HUES6 (cell line): ENCODE measurements at regions not wholly inside any gene's neighbourhood (a gene's known extent, or its start where the extent isn't known, plus 50 kb on each side); places are given as distances from the start of the nearest gene placed in this dataset.

Experiments
- H3K27ac ChIP-seq: 2 replicates; pipeline ENCODE4 v1.7.0; 2013; ENCODE audit warnings: low read depth, mild to moderate bottlenecking, low read length, inconsistent platforms
- H3K27me3 ChIP-seq: 2 replicates; pipeline ENCODE4 v1.6.1; 2013; ENCODE audit warnings: low read length; ENCODE audit not compliant: control insufficient read depth, insufficient read depth
- H3K36me3 ChIP-seq: 2 replicates; pipeline ENCODE4 v1.6.1; 2013; ENCODE audit warnings: low read length; ENCODE audit not compliant: control insufficient read depth, insufficient read depth
- H3K4me1 ChIP-seq: 2 replicates; pipeline ENCODE4 v1.6.1; 2013; ENCODE audit warnings: low read length; ENCODE audit not compliant: control insufficient read depth, insufficient read depth
- H3K4me3 ChIP-seq: 2 replicates; pipeline ENCODE4 v1.5.1; 2013; ENCODE audit warnings: low read depth, low read length
- H3K9ac ChIP-seq: one replicate; pipeline ENCODE4 v1.6.1; 2013; ENCODE audit warnings: mild to moderate bottlenecking, low read length
- H3K9me3 ChIP-seq: 2 replicates; pipeline ENCODE4 v1.6.1; 2013; ENCODE audit warnings: low read depth, low read length; ENCODE audit not compliant: control insufficient read depth, insufficient read depth

DNA sequence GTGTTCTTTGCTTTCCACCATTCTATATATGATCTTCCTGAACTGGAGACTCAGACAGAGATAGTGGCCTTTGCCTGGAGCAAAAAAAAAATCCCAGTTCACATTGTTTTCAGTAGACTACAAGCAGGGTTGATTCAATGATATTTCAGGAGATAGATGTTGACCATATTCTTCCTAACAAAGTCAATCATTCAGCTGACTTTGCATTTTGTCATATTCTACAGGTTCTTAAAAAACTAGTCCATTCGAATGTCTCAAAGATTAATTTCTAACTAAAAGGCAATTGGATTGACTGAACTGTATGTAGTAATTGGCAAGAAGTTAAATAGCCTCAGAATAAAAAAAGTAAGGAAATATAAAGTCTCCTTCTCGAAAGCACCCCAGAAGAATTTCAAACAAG is 479.5 kb downstream of the NKX6-1 start:
- no peaks in the 10 kb centered on the region for H3K36me3 ChIP-seq
- no peaks in the 10 kb centered on the region for H3K27me3 ChIP-seq

GRCh38 chr4:84003046-84003445 is 467.1 kb downstream of the GPAT3 start:
- H3K27ac ChIP-seq: no peak overlapping the region
- H3K4me1 ChIP-seq: no peaks in the 10 kb centered on the region
- H3K27me3 ChIP-seq: no peaks in the 10 kb centered on the region
- no peaks in the 10 kb centered on the region for H3K36me3 ChIP-seq
- H3K9ac ChIP-seq: no peak overlapping the region
- H3K4me3 ChIP-seq: no peak overlapping the region
- no peaks in the 10 kb centered on the region for H3K9me3 ChIP-seq

More for the DNA sequence above, 479.5 kb downstream of the NKX6-1 start:
- Histone ChIP-seq H3K4me3 (no peak overlapping the region), H3K4me1 (no peaks in the 10 kb centered on the region), H3K27ac (no peak overlapping the region), H3K9ac (no peak overlapping the region), H3K9me3 (no peaks in the 10 kb centered on the region)

DNA sequence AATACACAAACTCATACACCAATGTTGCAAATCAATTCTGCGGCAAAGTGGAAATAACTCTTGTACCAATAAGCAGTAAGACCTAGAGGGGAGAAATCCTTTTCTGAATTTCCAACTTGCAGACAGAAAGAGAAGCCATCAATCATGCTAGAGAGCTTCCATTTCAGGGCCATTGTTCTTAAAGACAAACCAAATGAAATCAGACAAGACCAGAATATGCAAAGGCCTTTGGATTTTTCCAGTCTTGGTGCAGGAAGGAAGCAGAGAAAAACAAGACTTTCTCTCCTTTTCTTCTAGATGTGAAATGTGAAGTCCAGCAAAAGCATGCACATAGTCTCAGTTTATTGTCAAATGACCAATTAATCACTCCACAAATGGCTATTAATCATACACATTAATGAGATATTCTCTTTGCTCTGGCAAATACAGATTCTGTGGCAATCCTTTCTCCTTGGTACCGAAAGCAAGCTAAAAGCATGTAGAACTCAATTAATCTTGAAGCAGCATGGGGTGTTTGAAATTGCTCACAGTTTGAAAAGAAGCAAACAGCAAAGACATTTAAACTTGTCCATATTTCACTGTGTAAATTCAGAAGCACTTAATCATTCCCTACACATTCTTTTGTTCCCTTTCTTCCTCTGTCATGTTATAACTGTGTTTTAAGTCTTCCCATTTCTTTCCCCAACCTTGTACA is 466.1 kb downstream of the GPAT3 start:
- Histone ChIP-seq H3K27me3 (no peaks in the 10 kb centered on the region), H3K9ac (no peak overlapping the region), H3K4me1 (no peaks in the 10 kb centered on the region), H3K36me3 (no peaks in the 10 kb centered on the region), H3K27ac (no peak overlapping the region), H3K4me3 (no peak overlapping the region), H3K9me3 (no peaks in the 10 kb centered on the region)

DNA sequence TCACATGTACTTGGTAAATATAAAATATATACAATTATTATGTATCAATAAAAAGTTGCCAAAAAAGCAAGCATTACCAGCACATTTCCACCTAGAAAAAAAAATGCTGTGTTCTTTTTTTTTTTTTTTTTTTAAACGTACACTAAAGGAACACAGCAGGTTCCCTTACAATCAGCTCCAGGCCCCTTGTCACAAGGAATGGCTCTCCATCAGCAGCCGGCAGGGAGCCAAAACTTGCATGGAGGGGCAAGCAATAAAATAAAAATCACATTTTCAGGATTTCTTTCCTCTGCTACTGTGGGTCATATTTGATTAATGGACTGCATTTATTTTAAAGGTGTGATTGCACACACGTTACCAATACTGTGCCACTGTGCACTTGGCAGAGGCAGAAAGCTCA is 460.3 kb downstream of the GPAT3 start:
- H3K36me3 ChIP-seq: no peaks in the 10 kb centered on the region
- H3K9me3 ChIP-seq: no peaks in the 10 kb centered on the region
- H3K27me3 ChIP-seq: no peaks in the 10 kb centered on the region
- H3K4me1 ChIP-seq: peaks cover 9% of the 10 kb centered on the region
- H3K9ac ChIP-seq: no peak overlapping the region
- no peak overlapping the region for H3K27ac ChIP-seq
- no peak overlapping the region for H3K4me3 ChIP-seq

GRCh38 chr4:83993774-83994173 is 457.9 kb downstream of the GPAT3 start:
- H3K27ac ChIP-seq: no peak overlapping the region
- H3K9me3 ChIP-seq: peaks cover 10% of the 10 kb centered on the region
- no peak overlapping the region for H3K9ac ChIP-seq
- H3K4me1 ChIP-seq: peaks cover 9% of the 10 kb centered on the region
- no peaks in the 10 kb centered on the region for H3K27me3 ChIP-seq
- H3K36me3 ChIP-seq: no peaks in the 10 kb centered on the region
- H3K4me3 ChIP-seq: no peak overlapping the region

GRCh38 chr4:83989835-83990234 is 453.9 kb downstream of the GPAT3 start:
- H3K9me3 ChIP-seq: peaks cover 10% of the 10 kb centered on the region
- no peak overlapping the region for H3K4me3 ChIP-seq
- no peak overlapping the region for H3K27ac ChIP-seq
- no peak overlapping the region for H3K9ac ChIP-seq
- no peaks in the 10 kb centered on the region for H3K27me3 ChIP-seq
- no peaks in the 10 kb centered on the region for H3K36me3 ChIP-seq
- no peaks in the 10 kb centered on the region for H3K4me1 ChIP-seq

DNA sequence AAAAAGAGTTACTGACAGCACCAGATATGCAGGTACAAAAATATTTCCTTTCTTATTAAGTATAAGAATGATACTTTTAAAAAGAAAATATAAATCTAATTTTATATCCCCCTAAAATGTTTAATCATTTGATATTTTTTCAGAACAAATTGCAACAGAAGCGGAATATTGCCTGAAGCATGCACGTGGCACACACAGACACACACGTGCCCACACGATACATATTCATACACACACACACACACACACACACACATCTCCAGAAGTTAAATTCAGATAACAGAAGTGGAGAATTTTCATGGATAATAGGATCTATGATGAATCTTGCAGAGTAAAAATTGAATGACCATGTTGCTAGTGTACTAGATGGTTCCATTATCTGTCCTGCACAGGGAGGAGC is 445.2 kb downstream of the GPAT3 start:
- no peak overlapping the region for H3K9ac ChIP-seq
- H3K27me3 ChIP-seq: no peaks in the 10 kb centered on the region
- no peaks in the 10 kb centered on the region for H3K36me3 ChIP-seq
- no peaks in the 10 kb centered on the region for H3K9me3 ChIP-seq
- H3K4me1 ChIP-seq: no peaks in the 10 kb centered on the region
- H3K27ac ChIP-seq: no peak overlapping the region
- no peak overlapping the region for H3K4me3 ChIP-seq

- no peaks in the 10 kb centered on the region for H3K9me3 ChIP-seq
- H3K27ac ChIP-seq: no peak overlapping the region
- H3K36me3 ChIP-seq: no peaks in the 10 kb centered on the region
- no peak overlapping the region for H3K4me3 ChIP-seq
- no peaks in the 10 kb centered on the region for H3K4me1 ChIP-seq
- H3K9ac ChIP-seq: no peak overlapping the region
- H3K27me3 ChIP-seq: no peaks in the 10 kb centered on the region
Observed at GRCh38 chr4:83979773-83980172, 443.9 kb downstream of the GPAT3 start.

- no peak overlapping the region for H3K9ac ChIP-seq
- no peak overlapping the region for H3K4me3 ChIP-seq
- no peak overlapping the region for H3K27ac ChIP-seq
- no peaks in the 10 kb centered on the region for H3K4me1 ChIP-seq
- no peaks in the 10 kb centered on the region for H3K9me3 ChIP-seq
- no peaks in the 10 kb centered on the region for H3K36me3 ChIP-seq
- H3K27me3 ChIP-seq: no peaks in the 10 kb centered on the region
Observed at GRCh38 chr4:83974111-83974780, 438.3 kb downstream of the GPAT3 start.

- H3K9ac ChIP-seq: no peak overlapping the region
- no peaks in the 10 kb centered on the region for H3K36me3 ChIP-seq
- no peaks in the 10 kb centered on the region for H3K27me3 ChIP-seq
- H3K27ac ChIP-seq: no peak overlapping the region
- H3K9me3 ChIP-seq: peaks cover 36% of the 10 kb centered on the region
- H3K4me1 ChIP-seq: no peaks in the 10 kb centered on the region
- H3K4me3 ChIP-seq: no peak overlapping the region
Observed at GRCh38 chr4:83964996-83965541, 429.2 kb downstream of the GPAT3 start.

DNA sequence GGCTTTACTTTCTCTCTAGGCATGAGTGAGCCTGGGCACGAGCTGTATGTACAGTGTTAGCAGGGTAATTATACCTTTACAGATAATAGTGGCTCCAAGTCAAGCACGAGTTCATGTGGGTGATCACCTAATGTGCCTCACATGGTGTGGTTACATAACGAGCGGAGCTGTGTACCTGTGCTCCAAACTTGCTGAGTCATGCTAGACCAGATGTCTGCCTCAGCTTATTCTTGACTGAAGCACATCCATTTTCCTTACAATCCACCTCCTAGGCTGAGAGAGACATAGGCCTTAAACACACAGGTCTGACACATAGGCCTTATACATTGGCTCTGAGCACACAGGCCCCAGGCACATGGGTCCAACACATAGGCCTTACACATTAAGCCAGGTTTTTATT is 426.6 kb downstream of the GPAT3 start:
- H3K27me3 ChIP-seq: no peaks in the 10 kb centered on the region
- no peak overlapping the region for H3K27ac ChIP-seq
- no peak overlapping the region for H3K9ac ChIP-seq
- peaks cover 46% of the 10 kb centered on the region for H3K9me3 ChIP-seq
- H3K36me3 ChIP-seq: no peaks in the 10 kb centered on the region
- no peaks in the 10 kb centered on the region for H3K4me1 ChIP-seq
- H3K4me3 ChIP-seq: no peak overlapping the region
